H1 (cell line): ENCODE measurements at regions not wholly inside any gene's neighbourhood (a gene's known extent, or its start where the extent isn't known, plus 50 kb on each side); places are given as distances from the start of the nearest gene placed in this dataset.

Experiments used
- CTCF ChIA-PET: fragments of 300-600 bp; sonication (Branson Sonifier 250); formaldehyde crosslinking; loops from one replicate; lab custom pipeline; 2021; ENCODE audit not compliant: partially characterized antibody; lab: Charles Lee
- POLR2A ChIA-PET: fragments of 300-600 bp; sonication (Branson Sonifier 250); formaldehyde crosslinking; loops from one replicate; lab custom pipeline; 2021; ENCODE audit warnings: inconsistent platforms; ENCODE audit not compliant: partially characterized antibody; lab: Charles Lee
- DNase-seq, 2 experiments: peaks; one replicate each; pipeline versions ENCODE4 v3.0.0 to v3.0.0-alpha.2; 2010 to 2022; ENCODE audit warnings: low spot score in 2 of 2, low read depth in 1 of 2, mixed read lengths in 1 of 2
- FAIRE-seq: peaks from 2 replicates; lab custom pipeline; 2011; peaks lifted over from hg19 to GRCh38; lab: Jason Lieb, UNC
- H2AFZ ChIP-seq: 2 replicates; pipeline ENCODE4 v1.8.1; 2012; ENCODE audit warnings: low read length, inconsistent platforms
- H2AK5ac ChIP-seq: 2 replicates; pipeline ENCODE4 v1.6.1; 2013; ENCODE audit warnings: low read depth, low read length
- H2BK120ac ChIP-seq: replicated peaks from 2 replicates; pipeline ENCODE3; 2013; ENCODE audit warnings: low read depth, low read length, inconsistent platforms
- H2BK12ac ChIP-seq: 2 replicates; pipeline ENCODE4 v1.6.1; 2013; ENCODE audit warnings: low read depth, low read length
- H2BK15ac ChIP-seq: 2 replicates; pipeline ENCODE4 v1.6.1; 2013; ENCODE audit warnings: low read length
- H2BK20ac ChIP-seq: 2 replicates; pipeline ENCODE4 v1.6.1; 2013; ENCODE audit warnings: low read length
- H2BK5ac ChIP-seq: 2 replicates; pipeline ENCODE4 v1.6.1; 2013; ENCODE audit warnings: low read depth, low read length
- H3K14ac ChIP-seq: 2 replicates; pipeline ENCODE4 v1.6.1; 2013; ENCODE audit warnings: inconsistent platforms; ENCODE audit not compliant: insufficient read length
- H3K18ac ChIP-seq: 2 replicates; pipeline ENCODE4 v1.6.1; 2013; ENCODE audit warnings: low read length; ENCODE audit errors: extremely low read depth
- H3K23ac ChIP-seq: 2 replicates; pipeline ENCODE4 v1.6.1; 2013; ENCODE audit warnings: inconsistent platforms; ENCODE audit not compliant: insufficient read length
- H3K23me2 ChIP-seq: 2 replicates; pipeline ENCODE4 v1.6.1; 2013; ENCODE audit warnings: low read depth, low read length
- H3K27ac ChIP-seq: 2 replicates; pipeline ENCODE4 v1.6.1; 2011; ENCODE audit warnings: low read depth, low read length, inconsistent platforms
- H3K27me3 ChIP-seq, 4 experiments: replicated peaks in 1 of 4; 1 replicate in 1 of 4; 2 replicates in 3 of 4; pipeline versions ENCODE4 v1.6.1 to v1.8.1; 2011 to 2013; ENCODE audit warnings: low read length in 3 of 4, mild to moderate bottlenecking in 3 of 4, inconsistent platforms in 2 of 4, mixed read lengths in 2 of 4, moderate library complexity in 1 of 4; ENCODE audit not compliant: control insufficient read depth in 3 of 4, insufficient read depth in 3 of 4; ENCODE audit errors: extremely low read depth in 1 of 4
- H3K36me3 ChIP-seq, 4 experiments: 2 replicates each; pipeline versions ENCODE4 v1.6.1 to v1.8.1; 2011 to 2013; ENCODE audit warnings: mild to moderate bottlenecking in 4 of 4, low read length in 3 of 4, moderate library complexity in 2 of 4, control low read depth in 1 of 4, inconsistent platforms in 1 of 4; ENCODE audit not compliant: insufficient read depth in 4 of 4, control insufficient read depth in 2 of 4
- H3K4ac ChIP-seq: replicated peaks from 2 replicates; pipeline ENCODE3; 2013; ENCODE audit warnings: low read length, low read depth, mixed read lengths, inconsistent platforms; ENCODE audit not compliant: insufficient read length
- H3K4me1 ChIP-seq, 4 experiments: replicated peaks in 1 of 4; 1 replicate in 1 of 4; 2 replicates in 3 of 4; pipeline versions ENCODE4 v1.6.1 to v1.8.1; 2011 to 2013; ENCODE audit warnings: low read length in 3 of 4, inconsistent platforms in 2 of 4, mixed read lengths in 1 of 4; ENCODE audit not compliant: insufficient read depth in 4 of 4, control insufficient read depth in 3 of 4
- H3K4me2 ChIP-seq, 2 experiments: 2 replicates each; pipeline versions ENCODE4 v1.6.1 to v1.8.1; 2011 to 2013; ENCODE audit warnings: low read depth in 2 of 2, low read length in 2 of 2, control low read depth in 1 of 2, inconsistent platforms in 1 of 2, mild to moderate bottlenecking in 1 of 2; ENCODE audit not compliant: insufficient read depth in 1 of 2
- H3K4me3 ChIP-seq, 4 experiments: fragments of 200-600, 300-600 bp in 1 of 4; sonication (generic), shearing (Covaris generic), sonication (Bioruptor Twin) in 1 of 4; 2 replicates each; pipeline versions ENCODE4 v1.5.1 to v1.8.1; 2011 to 2016; ENCODE audit warnings: low read length in 4 of 4, low read depth in 3 of 4, control low read depth in 2 of 4, inconsistent platforms in 2 of 4, mild to moderate bottlenecking in 2 of 4, mixed read lengths in 1 of 4, moderate library complexity in 1 of 4; ENCODE audit not compliant: insufficient read depth in 2 of 4; ENCODE audit errors: extremely low read depth in 1 of 4
- H3K56ac ChIP-seq: replicated peaks from 2 replicates; pipeline ENCODE3; 2013; ENCODE audit warnings: low read depth, mild to moderate bottlenecking, mixed read lengths, low read length, inconsistent platforms; ENCODE audit not compliant: insufficient read length
- H3K79me1 ChIP-seq: 2 replicates; pipeline ENCODE4 v1.6.1; 2013; ENCODE audit warnings: low read depth, low read length, control low read depth
- H3K79me2 ChIP-seq, 2 experiments: 2 replicates each; pipeline versions ENCODE4 v1.6.1 to v1.8.1; 2012 to 2013; ENCODE audit warnings: low read length in 2 of 2, mild to moderate bottlenecking in 2 of 2, inconsistent platforms in 1 of 2; ENCODE audit not compliant: insufficient read depth in 2 of 2, control insufficient read depth in 1 of 2
- H3K9ac ChIP-seq, 4 experiments: replicated peaks in 1 of 4; 1 replicate in 1 of 4; 2 replicates in 3 of 4; pipeline versions ENCODE4 v1.6.1 to v1.8.1; 2011 to 2013; ENCODE audit warnings: low read depth in 3 of 4, low read length in 3 of 4, control low read depth in 2 of 4, mild to moderate bottlenecking in 2 of 4, moderate library complexity in 2 of 4, inconsistent platforms in 1 of 4; ENCODE audit errors: extremely low read depth in 1 of 4
- H3K9me3 ChIP-seq, 2 experiments: 2 replicates each; pipeline versions ENCODE4 v1.6.1 to v1.8.1; 2012 to 2013; ENCODE audit warnings: mild to moderate bottlenecking in 2 of 2, moderate library complexity in 2 of 2, control low read depth in 1 of 2, inconsistent platforms in 1 of 2, low read depth in 1 of 2, low read length in 1 of 2, mixed read lengths in 1 of 2; ENCODE audit not compliant: insufficient read depth in 2 of 2
- H4K20me1 ChIP-seq, 2 experiments: replicated peaks in 1 of 2; 2 replicates each; pipeline versions ENCODE3 to v1.8.1; 2011 to 2013; ENCODE audit warnings: inconsistent platforms in 2 of 2, low read length in 2 of 2, mild to moderate bottlenecking in 1 of 2; ENCODE audit not compliant: insufficient read depth in 2 of 2, control insufficient read depth in 1 of 2
- H4K5ac ChIP-seq: 2 replicates; pipeline ENCODE4 v1.6.1; 2013; ENCODE audit warnings: low read length, low read depth, mixed read lengths, inconsistent platforms; ENCODE audit not compliant: insufficient read length
- H4K8ac ChIP-seq: 2 replicates; pipeline ENCODE4 v1.8.0; 2013; ENCODE audit warnings: mild to moderate bottlenecking, moderate library complexity, low read length, inconsistent platforms; ENCODE audit not compliant: insufficient read depth; ENCODE audit errors: extremely low read depth
- H4K91ac ChIP-seq: replicated peaks from 2 replicates; pipeline ENCODE3; 2013; ENCODE audit warnings: low read length, mixed read lengths, inconsistent platforms; ENCODE audit not compliant: insufficient read length
- BRCA1 ChIP-seq: IDR thresholded peaks from 2 replicates; pipeline ENCODE4 v1.6.1; 2012; ENCODE audit warnings: low read depth, low read length, improper control_type of control experiment
- CBX8 ChIP-seq: fragments of 300-800, 300-1000 bp; sonication (generic); IDR thresholded peaks from 2 replicates; pipeline ENCODE4 v1.7.1; 2016; ENCODE audit warnings: low read depth, low read length, borderline replicate concordance
- CREB1 ChIP-seq: IDR thresholded peaks from 2 replicates; pipeline ENCODE4 v1.6.1; 2012; ENCODE audit warnings: inconsistent platforms
- EGR1 ChIP-seq: IDR thresholded peaks from 2 replicates; pipeline ENCODE4 v1.6.1; 2011; ENCODE audit warnings: low read depth, low read length, borderline replicate concordance
- EP300 ChIP-seq, 2 experiments: IDR thresholded peaks; 1 replicate in 1 of 2; 2 replicates in 1 of 2; pipeline ENCODE4 v1.6.1; 2011 to 2012; ENCODE audit warnings: low read depth in 2 of 2, low read length in 2 of 2, mild to moderate bottlenecking in 2 of 2, borderline replicate concordance in 1 of 2, inconsistent platforms in 1 of 2, moderate library complexity in 1 of 2
- EZH2 ChIP-seq: fragments of 200-600 bp; sonication (generic); IDR thresholded peaks from 2 replicates; pipeline ENCODE4 v1.7.1; 2012; ENCODE audit warnings: low read depth, mild to moderate bottlenecking, moderate library complexity, low read length, inconsistent platforms; ENCODE audit not compliant: severe bottlenecking
- FOSL1 ChIP-seq: IDR thresholded peaks from 2 replicates; pipeline ENCODE4 v1.6.1; 2011; ENCODE audit warnings: mild to moderate bottlenecking, low read depth, low read length, moderate library complexity; ENCODE audit not compliant: insufficient read depth
- KDM1A ChIP-seq: fragments of 200-600, 300-600 bp; sonication (generic); IDR thresholded peaks from 2 replicates; pipeline ENCODE4 v1.7.1; 2016; ENCODE audit warnings: mild to moderate bottlenecking, low read length, borderline replicate concordance
- POLR2AphosphoS5 ChIP-seq: IDR thresholded peaks from 2 replicates; pipeline ENCODE4 v1.6.1; 2011; ENCODE audit warnings: low read depth, low read length
- RFX5 ChIP-seq: IDR thresholded peaks from 2 replicates; pipeline ENCODE4 v1.6.1; 2011; ENCODE audit warnings: low read depth, low read length, improper control_type of control experiment, borderline replicate concordance
- RXRA ChIP-seq: IDR thresholded peaks from 2 replicates; pipeline ENCODE4 v1.6.1; 2011; ENCODE audit warnings: low read depth, mild to moderate bottlenecking, low read length, moderate library complexity; ENCODE audit not compliant: insufficient read depth
- SP1 ChIP-seq: IDR thresholded peaks from 2 replicates; pipeline ENCODE4 v1.6.1; 2011; ENCODE audit warnings: low read depth, low read length
- SP4 ChIP-seq: IDR thresholded peaks from 2 replicates; pipeline ENCODE4 v1.6.1; 2012; ENCODE audit warnings: low read length, inconsistent platforms
- TCF12 ChIP-seq: IDR thresholded peaks from 2 replicates; pipeline ENCODE4 v1.6.1; 2011; ENCODE audit warnings: low read depth, mild to moderate bottlenecking, low read length
- WGBS, 2 experiments: shearing (Covaris generic) in 1 of 2; methylation state at CpG; one replicate each; pipeline versions ENCODE4 v1.1.6 to v1.1.7; 2013 to 2015; ENCODE audit warnings: low lambda C conversion rate in 2 of 2, mixed read lengths in 2 of 2, inconsistent platforms in 1 of 2, low coverage in 1 of 2, missing lambda C conversion rate in 1 of 2; ENCODE audit not compliant: insufficient replicate concordance in 2 of 2, insufficient coverage in 1 of 2, insufficient read length in 1 of 2; ENCODE audit errors: extremely low coverage in 1 of 2, missing lambda C conversion rate in 1 of 2; 5-methylcytosine and 5-hydroxymethylcytosine counted together
- TF ChIP-seq, protein P1 (sequence below): IDR thresholded peaks from 2 replicates; pipeline ENCODE4 v1.6.1; 2011; ENCODE audit warnings: low read depth, mild to moderate bottlenecking, low read length; ENCODE audit not compliant: insufficient read depth

GRCh38 chr11:37621662-37622061, 1023.6 kb upstream of the RAG2 start:
- H3K4me3 ChIP-seq, result no peak overlapping the region
- H2BK5ac ChIP-seq, result no peak overlapping the region
- no peak overlapping the region for H3K9ac ChIP-seq
- H2BK12ac ChIP-seq, result no peak overlapping the region
- H3K4me2 ChIP-seq, result no peak overlapping the region
- no peak overlapping the region for H2BK20ac ChIP-seq
- no peaks in the 10 kb centered on the region for H3K36me3 ChIP-seq
- H3K79me1 ChIP-seq, result no peaks in the 10 kb centered on the region
- no peak overlapping the region for H2AFZ ChIP-seq
- no peak overlapping the region for H2BK120ac ChIP-seq
- H3K23me2 ChIP-seq, result no peaks in the 10 kb centered on the region
- ChIA-PET CTCF (no interaction called here), POLR2A (no interaction called here)
- DNase-seq (no peak), FAIRE-seq (no peak)
- H2BK15ac ChIP-seq, result no peak overlapping the region
- no peak overlapping the region for H3K56ac ChIP-seq
- H4K91ac ChIP-seq, result no peak overlapping the region
- H3K4me1 ChIP-seq, result no peaks in the 10 kb centered on the region
- no peak overlapping the region for H3K23ac ChIP-seq
- no peak overlapping the region for H3K14ac ChIP-seq
- no peak overlapping the region for H4K8ac ChIP-seq
- no peaks in the 10 kb centered on the region for H3K27me3 ChIP-seq
- H3K18ac ChIP-seq, result no peak overlapping the region
- no peak overlapping the region for H4K5ac ChIP-seq
- WGBS, 2 experiments, result 88% methylated on average over 1 of the region's 1 CpG; no CpG with 5 or more reads in 1 of the 2 experiments
- peaks cover 6% of the 10 kb centered on the region in 2 experiments; a peak in 1 of 4 replicates for H3K9me3 ChIP-seq
- no peaks in the 10 kb centered on the region for H3K79me2 ChIP-seq
- no peaks in the 10 kb centered on the region for H4K20me1 ChIP-seq
- no peak overlapping the region for H2AK5ac ChIP-seq
- no peak overlapping the region for H3K4ac ChIP-seq
- no peak overlapping the region for H3K27ac ChIP-seq
- no peak for TF ChIP-seq EZH2
- TF ChIP-seq SP4, result no peak
- TF ChIP-seq EGR1, result no peak
- no peak for TF ChIP-seq TCF12
- TF ChIP-seq RFX5, result no peak
- no peak for TF ChIP-seq SP1
- no peak for TF ChIP-seq BRCA1
- TF ChIP-seq, protein P1, sequence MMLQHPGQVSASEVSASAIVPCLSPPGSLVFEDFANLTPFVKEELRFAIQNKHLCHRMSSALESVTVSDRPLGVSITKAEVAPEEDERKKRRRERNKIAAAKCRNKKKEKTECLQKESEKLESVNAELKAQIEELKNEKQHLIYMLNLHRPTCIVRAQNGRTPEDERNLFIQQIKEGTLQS, result no peak
- TF ChIP-seq CREB1, result no peak
- TF ChIP-seq CBX8, result no peak
- TF ChIP-seq POLR2AphosphoS5, result no peak
- TF ChIP-seq EP300 (IDR thresholded peaks at IDR 0.05; ENCODE audit: borderline replicate concordance in 1 of 2, low read depth in 2 of 2, low read length in 2 of 2), result no peak
- no peak for TF ChIP-seq RXRA
- TF ChIP-seq FOSL1, result no peak
- TF ChIP-seq KDM1A, result no peak
